Ishikawa (cell line): ENCODE measurements at regions not wholly inside any gene's neighbourhood (a gene's known extent, or its start where the extent isn't known, plus 50 kb on each side); places are given as distances from the start of the nearest gene placed in this dataset.
A peak's percentile ranks its signal among the peaks of the same experiment; 100 is the strongest.

ENCODE experiments used
- CEBPB ChIP-seq: IDR thresholded peaks from 2 replicates; pipeline ENCODE4 v1.6.1; 2012
- CREB1 ChIP-seq: IDR thresholded peaks from 2 replicates; pipeline ENCODE4 v1.6.1; 2012; ENCODE audit warnings: low read depth
- EGR1 ChIP-seq: IDR thresholded peaks from 2 replicates; pipeline ENCODE4 v1.6.1; 2012
- EP300 ChIP-seq: IDR thresholded peaks from 2 replicates; pipeline ENCODE4 v1.6.1; 2012; ENCODE audit warnings: borderline replicate concordance
- FOXM1 ChIP-seq: IDR thresholded peaks from 2 replicates; pipeline ENCODE4 v1.6.1; 2012; ENCODE audit warnings: low read depth, borderline replicate concordance
- MAX ChIP-seq: IDR thresholded peaks from 2 replicates; pipeline ENCODE4 v1.6.1; 2012
- NFIC ChIP-seq: IDR thresholded peaks from 2 replicates; pipeline ENCODE4 v1.6.1; 2012
- RAD21 ChIP-seq: IDR thresholded peaks from 2 replicates; pipeline ENCODE4 v1.6.1; 2012; ENCODE audit warnings: low read depth
- REST ChIP-seq: IDR thresholded peaks from 2 replicates; pipeline ENCODE4 v1.6.1; 2012; ENCODE audit warnings: low read depth, mild to moderate bottlenecking
- TAF1 ChIP-seq: IDR thresholded peaks from 2 replicates; pipeline ENCODE4 v1.6.1; 2012; ENCODE audit warnings: low read depth, mild to moderate bottlenecking
- TCF12 ChIP-seq: IDR thresholded peaks from 2 replicates; pipeline ENCODE4 v1.6.1; 2012; ENCODE audit warnings: low read depth
- TEAD4 ChIP-seq: IDR thresholded peaks from 2 replicates; pipeline ENCODE4 v1.6.1; 2012
- YY1 ChIP-seq: IDR thresholded peaks from 2 replicates; pipeline ENCODE4 v1.6.1; 2012; ENCODE audit warnings: low read depth
- ZBTB7A ChIP-seq: IDR thresholded peaks from 2 replicates; pipeline ENCODE4 v1.6.1; 2012; ENCODE audit warnings: low read depth
- TF ChIP-seq, protein P1 (sequence below): IDR thresholded peaks from 2 replicates; pipeline ENCODE4 v1.6.1; 2012

DNA sequence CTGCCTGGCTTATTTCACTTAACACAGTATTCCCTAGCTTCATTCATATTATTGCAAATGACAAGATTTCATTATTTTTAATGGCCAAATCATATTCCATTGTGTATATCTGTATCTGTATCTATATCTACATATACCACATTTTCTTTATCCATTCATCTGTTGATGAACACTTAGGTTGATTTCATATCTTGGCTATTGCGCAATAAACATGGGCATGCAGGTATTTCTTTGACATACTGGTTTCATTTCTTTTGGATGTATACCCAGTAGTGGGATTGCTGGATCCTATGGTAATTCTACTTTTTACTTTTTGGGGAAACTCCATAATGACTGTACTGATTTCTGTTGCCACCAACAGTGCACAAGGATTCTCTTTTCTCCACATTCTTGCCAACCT, 68.9 kb upstream of the CREB5 start:
- TF ChIP-seq MAX (no peak), CEBPB (peak; percentile 98)
- TF ChIP-seq, protein P1, sequence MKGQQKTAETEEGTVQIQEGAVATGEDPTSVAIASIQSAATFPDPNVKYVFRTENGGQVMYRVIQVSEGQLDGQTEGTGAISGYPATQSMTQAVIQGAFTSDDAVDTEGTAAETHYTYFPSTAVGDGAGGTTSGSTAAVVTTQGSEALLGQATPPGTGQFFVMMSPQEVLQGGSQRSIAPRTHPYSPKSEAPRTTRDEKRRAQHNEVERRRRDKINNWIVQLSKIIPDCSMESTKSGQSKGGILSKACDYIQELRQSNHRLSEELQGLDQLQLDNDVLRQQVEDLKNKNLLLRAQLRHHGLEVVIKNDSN, result no peak

DNA sequence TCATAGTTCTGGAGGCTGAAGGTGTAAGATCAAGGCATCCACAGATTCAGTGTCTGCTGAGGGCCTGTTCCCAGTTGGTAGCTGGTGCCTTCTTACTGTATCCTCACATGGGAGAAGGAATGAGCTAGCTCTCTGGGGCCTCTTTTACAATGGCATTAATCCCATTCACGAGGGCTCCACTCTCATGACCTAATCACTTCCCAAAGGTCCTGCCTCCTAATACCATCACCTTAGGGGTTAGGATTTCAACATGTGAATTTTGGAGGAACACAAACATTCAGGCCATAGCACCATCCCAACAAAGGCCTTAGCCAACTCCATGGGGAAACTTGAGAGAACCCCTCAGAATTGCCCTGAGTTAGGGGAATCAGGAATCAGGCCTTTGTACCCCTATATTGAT, 66.1 kb upstream of the CREB5 start:
- TF ChIP-seq FOXM1, result no peak
- TF ChIP-seq RAD21, result no peak
- TF ChIP-seq EP300, result no peak
- TF ChIP-seq TCF12, result no peak
- TF ChIP-seq TEAD4, result no peak
- TF ChIP-seq, protein P1, result no peak
- no peak for TF ChIP-seq REST
- no peak for TF ChIP-seq CEBPB
- no peak for TF ChIP-seq MAX

DNA sequence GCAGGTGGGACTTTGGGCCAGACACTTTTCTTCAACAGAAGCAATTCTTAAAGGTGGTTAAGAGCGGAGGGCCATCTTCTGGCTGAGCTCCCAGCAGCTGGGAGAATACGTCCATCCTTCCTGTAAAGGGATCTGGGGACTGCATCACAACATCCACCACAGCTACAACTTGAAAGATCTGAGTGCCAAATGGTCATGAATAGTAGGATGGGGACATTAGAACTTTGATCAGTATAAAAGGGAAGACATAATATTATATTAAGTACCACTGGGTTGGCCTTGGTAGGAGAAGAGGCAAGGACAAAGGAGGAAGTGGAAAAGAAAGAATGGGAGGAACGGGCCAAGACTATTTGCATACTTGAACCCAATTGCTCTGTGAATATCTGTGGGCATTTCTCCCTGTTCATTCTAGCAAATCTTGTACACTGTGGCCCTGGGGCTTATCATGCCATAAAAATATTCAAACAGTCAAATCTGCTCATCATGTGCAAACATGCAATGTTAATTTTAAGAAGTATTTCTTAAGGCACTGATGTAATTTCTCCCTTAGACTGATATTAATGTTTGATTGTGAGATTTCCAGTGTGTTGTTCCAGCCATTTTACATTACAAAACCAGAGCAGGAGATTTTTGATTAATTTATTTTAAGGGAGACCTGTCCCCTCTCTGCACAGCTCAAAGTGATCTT, 65.5 kb upstream of the CREB5 start:
- TF ChIP-seq, protein P1, result no peak
- TF ChIP-seq CEBPB (no peak), REST (no peak), NFIC (no peak), TAF1 (no peak), YY1 (no peak), EP300 (no peak), TEAD4 (no peak), TCF12 (no peak), FOXM1 (no peak), MAX (no peak), ZBTB7A (no peak), EGR1 (no peak), RAD21 (no peak), CREB1 (no peak)

GRCh38 chr7:28347475-28348318, 64.6 kb upstream of the CREB5 start:
- TF ChIP-seq, protein P1, result no peak
- TF ChIP-seq RAD21 (no peak), TCF12 (no peak), REST (no peak), EGR1 (no peak), MAX (no peak), NFIC (no peak), TAF1 (no peak), EP300 (no peak), FOXM1 (no peak), CREB1 (no peak), YY1 (no peak)
